Dermis blood vessel endothelial cell (primary cell): ENCODE measurements at regions not wholly inside any gene's neighbourhood (a gene's known extent, or its start where the extent isn't known, plus 50 kb on each side); places are given as distances from the start of the nearest gene placed in this dataset.
"Not testable (repeated sequence)": the region's sequence is repeated elsewhere in the genome, so short reads cannot be mapped to it uniquely, and the experiment has no call there.

Experiments
- DNase-seq: peaks from one replicate; pipeline ENCODE4 v3.0.0; 2010

GRCh38 chr19:34041925-34042521, 130.3 kb upstream of the LSM14A start:
- DNase-seq = peak; percentile 69

GRCh38 chr19:34044021-34044420, 128.3 kb upstream of the LSM14A start:
- DNase-seq = no peak

GRCh38 chr19:34049944-34050343, 122.4 kb upstream of the LSM14A start:
- no peak for DNase-seq

GRCh38 chr19:34050430-34050829, 121.9 kb upstream of the LSM14A start:
- DNase-seq = not testable (repeated sequence)

GRCh38 chr19:34051255-34051654, 121.0 kb upstream of the LSM14A start:
- no peak for DNase-seq

GRCh38 chr19:34057155-34057554, 115.1 kb upstream of the LSM14A start:
- DNase-seq = no peak

GRCh38 chr19:34066007-34066643, 106.2 kb upstream of the LSM14A start:
- no peak for DNase-seq

GRCh38 chr19:34067861-34068271, 104.4 kb upstream of the LSM14A start:
- no peak for DNase-seq

- DNase-seq = no peak
Observed at GRCh38 chr19:34075661-34076091, 96.6 kb upstream of the LSM14A start.

GRCh38 chr19:34082289-34083077, 89.8 kb upstream of the LSM14A start:
- no peak for DNase-seq

GRCh38 chr19:34084396-34085145, 87.7 kb upstream of the LSM14A start:
- no peak for DNase-seq

- DNase-seq = no peak
Observed at GRCh38 chr19:34085336-34085735, 87.0 kb upstream of the LSM14A start.

- DNase-seq = no peak
Observed at GRCh38 chr19:34088292-34088691, 84.0 kb upstream of the LSM14A start.

GRCh38 chr19:34089566-34089965, 82.7 kb upstream of the LSM14A start:
- DNase-seq = no peak

- DNase-seq = no peak
Observed at GRCh38 chr19:34094960-34095359, 77.3 kb upstream of the LSM14A start.

GRCh38 chr19:34095411-34095810, 76.9 kb upstream of the LSM14A start:
- DNase-seq = not testable (repeated sequence)

GRCh38 chr19:34096020-34096915, 76.0 kb upstream of the LSM14A start:
- DNase-seq = peak; percentile 74

- DNase-seq = no peak
Observed at GRCh38 chr19:34104096-34104495, 68.2 kb upstream of the LSM14A start.

GRCh38 chr19:34104557-34104956, 67.7 kb upstream of the LSM14A start:
- DNase-seq = no peak

GRCh38 chr19:34109596-34109995, 62.7 kb upstream of the LSM14A start:
- no peak for DNase-seq

GRCh38 chr19:34118879-34119748, 53.2 kb upstream of the LSM14A start:
- no peak for DNase-seq
